ENCODE measurements at regions not wholly inside any gene's neighbourhood (a gene's known extent, or its start where the extent isn't known, plus 50 kb on each side); places are given as distances from the start of the nearest gene placed in this dataset.

GRCh38 chr12:4206470-4206869 is 67.1 kb upstream of the CCND2 start:
- Histone ChIP-seq H3K27me3 (ENCODE audit: control insufficient read depth in 1 of 2, insufficient read depth in 2 of 2, low read length in 2 of 2) (peaks cover 0 to 30% of the 10 kb centered on the region in 2 experiments; a peak in 2 of 5 replicates), H3K27ac (ENCODE audit: extremely low read length, insufficient read depth, low read length) (no peak overlapping the region), H3K4me2 (ENCODE audit: low read depth, low read length) (no peak overlapping the region), H3K36me3 (replicated peaks in 1 of 2; ENCODE audit: control insufficient read depth in 1 of 2, insufficient read depth in 2 of 2, low read length in 2 of 2) (no peaks in the 10 kb centered on the region), H3K79me2 (ENCODE audit: insufficient read depth, low read length) (no peaks in the 10 kb centered on the region), H2AFZ (ENCODE audit: low read length) (no peak overlapping the region), H3K4me1 (ENCODE audit: insufficient read depth, low read length) (no peaks in the 10 kb centered on the region), H3K9me3 (ENCODE audit: low read length) (no peaks in the 10 kb centered on the region), H4K20me1 (ENCODE audit: insufficient read depth, low read length) (no peaks in the 10 kb centered on the region), H3K9ac (ENCODE audit: insufficient read depth, low read depth, low read length) (no peak overlapping the region), H3K4me3 (replicated peaks in 1 of 3; ENCODE audit: insufficient read depth in 1 of 3, low read depth in 2 of 3, low read length in 3 of 3) (no peak overlapping the region)
- ATAC-seq (no peak), DNase-seq (ENCODE audit: low spot score) (no peak), FAIRE-seq (no peak)
- no TSS peak for BruUV-seq (replicated peaks)
- ChIA-PET CTCF (ENCODE audit: low intra/inter-chr PET ratio, low total read pairs) (no interaction called here), POLR2A (no interaction called here)
- TF ChIP-seq GTF2F1 (IDR thresholded peaks at IDR 0.05; ENCODE audit: low read length) (no peak), RFX5 (IDR thresholded peaks at IDR 0.05; ENCODE audit: low read depth, low read length) (no peak), ZNF430 (CRISPR knock-in tag; IDR thresholded peaks at IDR 0.05) (no peak), HDAC2 (CRISPR knock-in tag; IDR thresholded peaks at IDR 0.05) (no peak), ZSCAN31 (CRISPR knock-in tag; IDR thresholded peaks at IDR 0.05; ENCODE audit: low read depth) (no peak)
- in situ Hi-C loops (cut with HindIII; ENCODE audit: extremely low pct_ligation_motif_present, low pct_unique_long_range_greater_than_20kb) (no loop called here), intact Hi-C loops (cut with micrococcal nuclease; ENCODE audit: unreplicated experiment) (no loop called here)
- WGBS (ENCODE audit: low lambda C conversion rate): 47% methylated on average over 9 of the region's 9 CpGs

DNA sequence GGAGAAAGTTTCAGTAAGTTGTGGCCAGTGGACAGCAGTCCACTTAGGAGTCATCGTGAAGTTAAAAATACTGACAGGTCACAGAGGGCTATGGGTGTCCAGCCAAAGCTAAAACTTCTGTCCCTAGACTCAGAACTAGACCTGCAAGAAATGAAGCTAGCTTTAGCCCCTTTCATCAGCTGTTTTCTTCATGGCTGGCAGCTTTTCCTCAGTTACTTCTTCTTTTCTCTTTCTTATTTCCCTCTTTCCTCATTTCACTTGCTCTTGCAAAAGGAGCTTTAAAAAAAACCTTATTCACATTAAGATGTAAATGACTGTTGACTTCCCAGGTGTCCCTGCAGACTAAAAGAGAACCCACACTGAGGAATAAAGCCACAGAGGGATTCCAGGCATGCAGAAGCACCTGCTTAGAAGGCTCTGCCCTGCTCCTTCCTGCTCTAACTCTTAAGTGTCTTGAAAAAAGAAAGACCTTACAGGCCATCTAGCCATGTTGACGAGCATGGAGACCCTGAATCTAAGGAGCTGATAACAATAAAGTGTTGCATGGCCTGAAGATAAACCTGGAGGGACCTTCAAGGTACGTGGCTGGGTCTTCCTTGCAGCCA is 69.7 kb upstream of the CCND2 start:
- FAIRE-seq (no peak), ATAC-seq (no peak), DNase-seq (ENCODE audit: low spot score) (no peak)
- Histone ChIP-seq H3K27ac (ENCODE audit: extremely low read length, insufficient read depth, low read length) (no peak overlapping the region), H3K4me2 (ENCODE audit: low read depth, low read length) (no peak overlapping the region), H2AFZ (ENCODE audit: low read length) (no peak overlapping the region), H4K20me1 (ENCODE audit: insufficient read depth, low read length) (no peaks in the 10 kb centered on the region), H3K79me2 (ENCODE audit: insufficient read depth, low read length) (no peaks in the 10 kb centered on the region), H3K27me3 (ENCODE audit: control insufficient read depth in 1 of 2, insufficient read depth in 2 of 2, low read length in 2 of 2) (peaks cover 0 to 19% of the 10 kb centered on the region in 2 experiments; a peak in 2 of 5 replicates), H3K36me3 (replicated peaks in 1 of 2; ENCODE audit: control insufficient read depth in 1 of 2, insufficient read depth in 2 of 2, low read length in 2 of 2) (no peaks in the 10 kb centered on the region), H3K9me3 (ENCODE audit: low read length) (no peaks in the 10 kb centered on the region), H3K4me3 (replicated peaks in 1 of 3; ENCODE audit: insufficient read depth in 1 of 3, low read depth in 2 of 3, low read length in 3 of 3) (no peak overlapping the region), H3K9ac (ENCODE audit: insufficient read depth, low read depth, low read length) (no peak overlapping the region), H3K4me1 (ENCODE audit: insufficient read depth, low read length) (no peaks in the 10 kb centered on the region)
- POLR2A ChIA-PET: no interaction called here
- CTCF ChIA-PET (ENCODE audit: low intra/inter-chr PET ratio, low total read pairs): no interaction called here
- in situ Hi-C loops (cut with HindIII; ENCODE audit: extremely low pct_ligation_motif_present, low pct_unique_long_range_greater_than_20kb) (no loop called here), intact Hi-C loops (cut with micrococcal nuclease; ENCODE audit: unreplicated experiment) (no loop called here)
- WGBS (ENCODE audit: low lambda C conversion rate): 11% methylated on average over 3 of the region's 3 CpGs
- no TSS peak for BruUV-seq (replicated peaks)
- TF ChIP-seq SIN3A (IDR thresholded peaks at IDR 0.05; ENCODE audit: borderline replicate concordance, low read depth, low read length): no peak
- TF ChIP-seq POGZ (CRISPR knock-in tag; IDR thresholded peaks at IDR 0.05): no peak
- TF ChIP-seq ZNF788 (CRISPR knock-in tag; IDR thresholded peaks at IDR 0.05; ENCODE audit: borderline replicate concordance): no peak
- TF ChIP-seq, protein P1, sequence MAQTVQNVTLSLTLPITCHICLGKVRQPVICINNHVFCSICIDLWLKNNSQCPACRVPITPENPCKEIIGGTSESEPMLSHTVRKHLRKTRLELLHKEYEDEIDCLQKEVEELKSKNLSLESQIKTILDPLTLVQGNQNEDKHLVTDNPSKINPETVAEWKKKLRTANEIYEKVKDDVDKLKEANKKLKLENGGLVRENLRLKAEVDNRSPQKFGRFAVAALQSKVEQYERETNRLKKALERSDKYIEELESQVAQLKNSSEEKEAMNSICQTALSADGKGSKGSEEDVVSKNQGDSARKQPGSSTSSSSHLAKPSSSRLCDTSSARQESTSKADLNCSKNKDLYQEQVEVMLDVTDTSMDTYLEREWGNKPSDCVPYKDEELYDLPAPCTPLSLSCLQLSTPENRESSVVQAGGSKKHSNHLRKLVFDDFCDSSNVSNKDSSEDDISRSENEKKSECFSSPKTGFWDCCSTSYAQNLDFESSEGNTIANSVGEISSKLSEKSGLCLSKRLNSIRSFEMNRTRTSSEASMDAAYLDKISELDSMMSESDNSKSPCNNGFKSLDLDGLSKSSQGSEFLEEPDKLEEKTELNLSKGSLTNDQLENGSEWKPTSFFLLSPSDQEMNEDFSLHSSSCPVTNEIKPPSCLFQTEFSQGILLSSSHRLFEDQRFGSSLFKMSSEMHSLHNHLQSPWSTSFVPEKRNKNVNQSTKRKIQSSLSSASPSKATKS (CRISPR knock-in tag; IDR thresholded peaks at IDR 0.05): no peak
- no peak for TF ChIP-seq CHCHD3 (CRISPR knock-in tag; IDR thresholded peaks at IDR 0.05)
- no peak for TF ChIP-seq STAT5B (CRISPR knock-in tag; IDR thresholded peaks at IDR 0.05)
- no peak for TF ChIP-seq BHLHE40 (IDR thresholded peaks at IDR 0.05; ENCODE audit: low read length)
- TF ChIP-seq PHF21A (CRISPR knock-in tag; IDR thresholded peaks at IDR 0.05): no peak
- no peak for TF ChIP-seq PRDM4 (CRISPR knock-in tag; IDR thresholded peaks at IDR 0.05; ENCODE audit: borderline replicate concordance)
